Immature natural killer cell (primary cell): ENCODE measurements at regions not wholly inside any gene's neighbourhood (a gene's known extent, or its start where the extent isn't known, plus 50 kb on each side); places are given as distances from the start of the nearest gene placed in this dataset.
"Not testable (repeated sequence)": the region's sequence is repeated elsewhere in the genome, so short reads cannot be mapped to it uniquely, and the experiment has no call there.

ENCODE experiments used
- DNase-seq, 3 donors: peaks; one replicate each; pipeline ENCODE4 v3.0.0; 2022; ENCODE audit warnings: mixed read lengths in 1 of 3
- H3K27ac Mint-ChIP-seq, 6 donors: one replicate each; pipeline ENCODE4 v1.8.0; 2020; ENCODE audit warnings: mixed read lengths in 6 of 6, mild to moderate bottlenecking in 5 of 6, inconsistent platforms in 4 of 6, moderate library complexity in 3 of 6
- H3K27me3 Mint-ChIP-seq, 3 donors: one replicate each; pipeline ENCODE4 v1.8.0; 2020 to 2021; ENCODE audit warnings: low read depth in 3 of 3, mild to moderate bottlenecking in 3 of 3, mixed read lengths in 3 of 3, moderate library complexity in 3 of 3, inconsistent platforms in 1 of 3
- H3K36me3 Mint-ChIP-seq, 3 donors: one replicate each; pipeline ENCODE4 v1.8.0; 2020; ENCODE audit warnings: mixed read lengths in 3 of 3, inconsistent platforms in 2 of 3, mild to moderate bottlenecking in 2 of 3
- H3K4me1 Mint-ChIP-seq, 2 donors: one replicate each; pipeline ENCODE4 v1.8.0; 2020; ENCODE audit warnings: inconsistent platforms in 2 of 2, mild to moderate bottlenecking in 2 of 2, mixed read lengths in 2 of 2, moderate library complexity in 1 of 2
- H3K4me3 Mint-ChIP-seq, 5 donors: one replicate each; pipeline ENCODE4 v1.8.0; 2020; ENCODE audit warnings: mild to moderate bottlenecking in 5 of 5, mixed read lengths in 5 of 5, inconsistent platforms in 3 of 5, moderate library complexity in 3 of 5
- H3K9me3 Mint-ChIP-seq, 6 donors: one replicate each; pipeline ENCODE4 v1.8.0; 2020; ENCODE audit warnings: mild to moderate bottlenecking in 6 of 6, mixed read lengths in 6 of 6, inconsistent platforms in 4 of 6, moderate library complexity in 3 of 6

GRCh38 chr5:25481463-25481862 is 836.7 kb upstream of the CDH10 start:
- Mint-ChIP-seq H3K27ac (no peak overlapping the region), H3K36me3 (no peaks in the 10 kb centered on the region), H3K27me3 (no peaks in the 10 kb centered on the region), H3K4me1 (no peaks in the 10 kb centered on the region), H3K4me3 (no peak overlapping the region), H3K9me3 (peaks cover 3 to 24% (median 11%) of the 10 kb centered on the region in 6 donors)
- DNase-seq: no peak

GRCh38 chr5:25459082-25459481 is 814.3 kb upstream of the CDH10 start:
- Mint-ChIP-seq H3K27ac (no peak overlapping the region), H3K4me3 (no peak overlapping the region), H3K9me3 (peaks cover 15 to 68% (median 36%) of the 10 kb centered on the region in 6 donors), H3K36me3 (peaks cover 0 to 5% (median 0%) of the 10 kb centered on the region in 3 donors), H3K4me1 (no peaks in the 10 kb centered on the region), H3K27me3 (no peaks in the 10 kb centered on the region)
- DNase-seq: no peak

- Mint-ChIP-seq H3K4me1 (no peaks in the 10 kb centered on the region), H3K9me3 (peaks cover 12 to 68% (median 34%) of the 10 kb centered on the region in 6 donors), H3K27me3 (no peaks in the 10 kb centered on the region), H3K4me3 (no peak overlapping the region), H3K36me3 (peaks cover 0 to 5% (median 0%) of the 10 kb centered on the region in 3 donors), H3K27ac (no peak overlapping the region)
- no peak for DNase-seq
Observed at GRCh38 chr5:25458628-25459027, 813.9 kb upstream of the CDH10 start.

GRCh38 chr5:25453500-25453899 is 808.7 kb upstream of the CDH10 start:
- H3K27ac Mint-ChIP-seq: no peak overlapping the region
- H3K36me3 Mint-ChIP-seq: peaks cover 0 to 5% (median 4%) of the 10 kb centered on the region in 3 donors
- H3K9me3 Mint-ChIP-seq: peaks cover 15 to 73% (median 37%) of the 10 kb centered on the region in 6 donors
- no peak overlapping the region for H3K4me3 Mint-ChIP-seq
- H3K4me1 Mint-ChIP-seq: no peaks in the 10 kb centered on the region
- no peaks in the 10 kb centered on the region for H3K27me3 Mint-ChIP-seq
- no peak for DNase-seq

GRCh38 chr5:25451294-25451693 is 806.5 kb upstream of the CDH10 start:
- DNase-seq: no peak
- no peak overlapping the region for H3K27ac Mint-ChIP-seq
- H3K36me3 Mint-ChIP-seq: peaks cover 0 to 5% (median 4%) of the 10 kb centered on the region in 3 donors
- no peaks in the 10 kb centered on the region for H3K4me1 Mint-ChIP-seq
- no peaks in the 10 kb centered on the region for H3K27me3 Mint-ChIP-seq
- H3K9me3 Mint-ChIP-seq: peaks cover 11 to 61% (median 34%) of the 10 kb centered on the region in 6 donors
- no peak overlapping the region for H3K4me3 Mint-ChIP-seq

- H3K9me3 Mint-ChIP-seq: peaks cover 8 to 53% (median 36%) of the 10 kb centered on the region in 6 donors
- peaks cover 0 to 4% (median 0%) of the 10 kb centered on the region in 3 donors for H3K36me3 Mint-ChIP-seq
- H3K4me1 Mint-ChIP-seq: no peaks in the 10 kb centered on the region
- no peak overlapping the region for H3K4me3 Mint-ChIP-seq
- DNase-seq: no peak
- peaks cover 0 to 3% (median 0%) of the 10 kb centered on the region in 3 donors for H3K27me3 Mint-ChIP-seq
- no peak overlapping the region for H3K27ac Mint-ChIP-seq
Observed at GRCh38 chr5:25448646-25449045, 803.9 kb upstream of the CDH10 start.

- Mint-ChIP-seq H3K36me3 (peaks cover 0 to 4% (median 0%) of the 10 kb centered on the region in 3 donors), H3K27me3 (peaks cover 0 to 3% (median 0%) of the 10 kb centered on the region in 3 donors), H3K9me3 (peaks cover 8 to 51% (median 35%) of the 10 kb centered on the region in 6 donors), H3K4me3 (no peak overlapping the region), H3K4me1 (no peaks in the 10 kb centered on the region), H3K27ac (no peak overlapping the region)
- no peak for DNase-seq
Observed at GRCh38 chr5:25448190-25448621, 803.4 kb upstream of the CDH10 start.

- H3K9me3 Mint-ChIP-seq: peaks cover 10 to 43% (median 33%) of the 10 kb centered on the region in 6 donors
- not testable (repeated sequence) for H3K27me3 Mint-ChIP-seq, DNase-seq, H3K4me3 Mint-ChIP-seq, H3K36me3 Mint-ChIP-seq, H3K4me1 Mint-ChIP-seq, H3K27ac Mint-ChIP-seq
Observed at GRCh38 chr5:25446061-25446420, 801.3 kb upstream of the CDH10 start.

GRCh38 chr5:25445381-25446060 is 800.7 kb upstream of the CDH10 start:
- peaks cover 8 to 38% (median 29%) of the 10 kb centered on the region in 6 donors for H3K9me3 Mint-ChIP-seq
- not testable (repeated sequence) for H3K36me3 Mint-ChIP-seq, H3K4me1 Mint-ChIP-seq, H3K27me3 Mint-ChIP-seq, H3K27ac Mint-ChIP-seq, DNase-seq, H3K4me3 Mint-ChIP-seq

- H3K4me3 Mint-ChIP-seq: no peak overlapping the region
- no peaks in the 10 kb centered on the region for H3K4me1 Mint-ChIP-seq
- H3K36me3 Mint-ChIP-seq: peaks cover 0 to 4% (median 0%) of the 10 kb centered on the region in 3 donors
- DNase-seq: no peak
- H3K27me3 Mint-ChIP-seq: peaks cover 0 to 3% (median 0%) of the 10 kb centered on the region in 3 donors
- no peak overlapping the region for H3K27ac Mint-ChIP-seq
- peaks cover 8 to 35% (median 26%) of the 10 kb centered on the region in 6 donors for H3K9me3 Mint-ChIP-seq
Observed at GRCh38 chr5:25444697-25445096, 799.9 kb upstream of the CDH10 start.

- Mint-ChIP-seq H3K4me3 (no peak overlapping the region), H3K9me3 (peaks cover 4 to 44% (median 25%) of the 10 kb centered on the region in 6 donors), H3K4me1 (no peaks in the 10 kb centered on the region), H3K27ac (no peak overlapping the region), H3K27me3 (peaks cover 0 to 3% (median 0%) of the 10 kb centered on the region in 3 donors), H3K36me3 (no peaks in the 10 kb centered on the region)
- no peak for DNase-seq
Observed at GRCh38 chr5:25441810-25442209, 797.0 kb upstream of the CDH10 start.

- peaks cover 8 to 46% (median 26%) of the 10 kb centered on the region in 6 donors for H3K9me3 Mint-ChIP-seq
- DNase-seq: no peak
- no peak overlapping the region for H3K27ac Mint-ChIP-seq
- no peaks in the 10 kb centered on the region for H3K4me1 Mint-ChIP-seq
- H3K4me3 Mint-ChIP-seq: no peak overlapping the region
- H3K36me3 Mint-ChIP-seq: no peaks in the 10 kb centered on the region
- H3K27me3 Mint-ChIP-seq: no peaks in the 10 kb centered on the region
Observed at GRCh38 chr5:25439025-25439424, 794.2 kb upstream of the CDH10 start.

GRCh38 chr5:25438375-25438774 is 793.6 kb upstream of the CDH10 start:
- H3K4me1 Mint-ChIP-seq, DNase-seq, H3K27ac Mint-ChIP-seq, H3K4me3 Mint-ChIP-seq, H3K27me3 Mint-ChIP-seq, H3K36me3 Mint-ChIP-seq: not testable (repeated sequence)
- H3K9me3 Mint-ChIP-seq: peaks cover 9 to 47% (median 26%) of the 10 kb centered on the region in 6 donors

GRCh38 chr5:25436452-25436851 is 791.7 kb upstream of the CDH10 start:
- Mint-ChIP-seq H3K4me3 (no peak overlapping the region), H3K9me3 (peaks cover 9 to 47% (median 24%) of the 10 kb centered on the region in 6 donors), H3K27me3 (no peaks in the 10 kb centered on the region), H3K36me3 (no peaks in the 10 kb centered on the region), H3K4me1 (no peaks in the 10 kb centered on the region), H3K27ac (no peak overlapping the region)
- DNase-seq: no peak

- no peak overlapping the region for H3K4me3 Mint-ChIP-seq
- H3K27ac Mint-ChIP-seq: no peak overlapping the region
- no peaks in the 10 kb centered on the region for H3K4me1 Mint-ChIP-seq
Observed at GRCh38 chr5:25435882-25436281, 791.1 kb upstream of the CDH10 start.

More at GRCh38 chr5:25435882-25436281, 791.1 kb upstream of the CDH10 start:
- no peak for DNase-seq
- no peaks in the 10 kb centered on the region for H3K27me3 Mint-ChIP-seq
- peaks cover 10 to 52% (median 24%) of the 10 kb centered on the region in 6 donors for H3K9me3 Mint-ChIP-seq
- H3K36me3 Mint-ChIP-seq: no peaks in the 10 kb centered on the region
